ENCODE measurements at regions not wholly inside any gene's neighbourhood (a gene's known extent, or its start where the extent isn't known, plus 50 kb on each side); places are given as distances from the start of the nearest gene placed in this dataset.
"Not testable (repeated sequence)": the region's sequence is repeated elsewhere in the genome, so short reads cannot be mapped to it uniquely, and the experiment has no call there.

GRCh38 chr9:31321256-31321655 lies 1063.2 kb upstream of the ACO1 start:
- DNase-seq (ENCODE audit: low read depth in 1 of 2, low spot score in 1 of 2): no peak

DNA sequence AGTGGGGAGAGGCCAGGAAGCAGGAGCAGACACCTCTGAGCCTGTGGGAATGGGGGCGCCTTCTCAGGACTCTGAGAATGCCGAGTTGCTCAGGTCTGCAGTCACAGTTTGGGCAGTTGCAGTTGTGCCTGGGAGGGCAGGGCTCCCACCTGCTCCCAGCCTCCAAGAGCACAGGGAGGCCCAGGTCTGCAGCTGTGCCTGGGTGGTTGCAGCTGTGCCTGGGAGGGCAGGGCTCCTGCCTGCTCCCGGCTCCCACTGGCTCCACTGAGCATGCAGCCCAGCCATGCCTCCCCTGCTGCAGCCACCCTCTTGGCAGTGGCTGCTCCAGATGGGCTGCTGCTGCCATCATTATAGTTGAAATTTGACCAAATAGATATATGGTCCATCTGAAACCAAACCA lies 1062.8 kb upstream of the ACO1 start:
- DNase-seq (ENCODE audit: low read depth in 1 of 2, low spot score in 1 of 2): no peak

GRCh38 chr9:31323726-31324444 lies 1060.6 kb upstream of the ACO1 start:
- no peak for DNase-seq (ENCODE audit: low read depth in 1 of 2, low spot score in 1 of 2)

DNA sequence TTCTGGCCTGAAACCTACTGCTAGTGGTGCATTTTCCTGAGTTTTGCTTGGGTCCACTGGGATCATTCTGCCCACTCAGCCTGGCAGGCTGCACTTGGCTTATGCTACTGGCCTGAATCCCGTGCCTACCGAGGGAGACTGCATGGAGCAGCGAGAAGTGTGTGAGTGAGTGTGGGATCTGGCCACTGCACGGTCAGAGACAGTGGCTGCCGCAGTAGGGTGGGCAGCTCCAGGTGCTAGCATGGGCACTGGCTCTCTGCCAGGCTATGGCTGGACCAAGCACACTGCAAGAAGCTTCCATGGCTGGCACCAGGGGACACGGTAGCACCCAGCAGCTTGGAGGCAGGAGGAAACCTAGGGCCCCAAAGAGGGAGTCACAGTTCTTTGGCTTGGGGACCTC lies 1058.7 kb upstream of the ACO1 start:
- no peak for DNase-seq (ENCODE audit: low read depth in 1 of 2, low spot score in 1 of 2)

DNA sequence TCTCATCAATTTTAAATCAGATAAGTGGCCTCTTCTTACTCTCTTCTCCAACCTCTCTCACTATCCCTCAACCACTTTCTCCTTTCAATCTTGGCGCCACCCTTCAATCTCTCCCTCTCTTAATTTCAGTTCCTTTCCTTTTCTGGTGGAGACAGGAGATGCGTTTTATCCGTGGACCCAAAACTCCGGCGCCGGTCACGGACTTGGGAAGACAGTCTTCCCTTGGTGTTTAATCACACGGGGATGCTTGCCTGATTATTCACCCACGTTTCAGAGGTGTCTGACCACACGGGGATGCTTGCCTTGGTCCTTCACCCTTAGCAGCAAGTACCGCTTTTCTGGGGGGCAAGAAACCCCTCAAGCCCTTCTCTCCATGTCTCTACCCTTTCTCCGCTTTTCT lies 1057.6 kb upstream of the ACO1 start:
- not testable (repeated sequence) for DNase-seq (ENCODE audit: low read depth in 1 of 2, low spot score in 1 of 2)

DNA sequence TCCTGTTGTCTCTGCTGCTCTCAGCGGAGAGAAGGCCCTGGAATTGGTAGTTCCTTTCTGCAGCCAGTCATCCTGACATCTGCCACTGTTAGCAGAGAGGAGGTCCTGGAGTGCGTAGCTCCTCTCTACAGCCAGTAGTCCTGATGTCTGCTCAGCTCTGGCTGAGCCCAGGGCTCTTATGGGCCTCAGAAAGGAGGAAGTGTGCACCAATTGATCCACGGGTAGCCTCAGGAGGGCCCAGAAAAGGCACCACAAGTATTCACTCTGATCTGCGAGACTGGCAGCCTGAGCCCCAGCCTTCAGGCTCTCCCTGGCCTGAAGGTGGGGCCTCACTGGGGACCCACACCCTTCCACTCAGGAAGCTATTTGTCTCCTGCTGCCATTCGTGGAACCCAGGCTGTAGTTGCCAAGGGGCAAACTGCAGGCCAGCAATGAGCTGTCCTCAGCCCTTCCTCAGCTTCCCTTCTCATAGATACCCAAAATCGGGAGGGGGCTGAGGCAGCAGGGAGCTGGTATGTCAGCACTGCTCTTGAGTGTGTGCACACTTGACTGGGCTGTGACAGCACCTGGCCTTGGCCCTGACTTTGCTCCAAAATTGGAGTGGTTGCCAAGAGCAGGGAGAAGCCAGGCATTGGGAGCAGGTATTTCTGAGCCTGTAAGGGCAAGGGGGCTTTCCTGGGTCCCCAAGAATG lies 1049.5 kb upstream of the ACO1 start:
- DNase-seq (ENCODE audit: low read depth in 1 of 2, low spot score in 1 of 2): no peak

DNA sequence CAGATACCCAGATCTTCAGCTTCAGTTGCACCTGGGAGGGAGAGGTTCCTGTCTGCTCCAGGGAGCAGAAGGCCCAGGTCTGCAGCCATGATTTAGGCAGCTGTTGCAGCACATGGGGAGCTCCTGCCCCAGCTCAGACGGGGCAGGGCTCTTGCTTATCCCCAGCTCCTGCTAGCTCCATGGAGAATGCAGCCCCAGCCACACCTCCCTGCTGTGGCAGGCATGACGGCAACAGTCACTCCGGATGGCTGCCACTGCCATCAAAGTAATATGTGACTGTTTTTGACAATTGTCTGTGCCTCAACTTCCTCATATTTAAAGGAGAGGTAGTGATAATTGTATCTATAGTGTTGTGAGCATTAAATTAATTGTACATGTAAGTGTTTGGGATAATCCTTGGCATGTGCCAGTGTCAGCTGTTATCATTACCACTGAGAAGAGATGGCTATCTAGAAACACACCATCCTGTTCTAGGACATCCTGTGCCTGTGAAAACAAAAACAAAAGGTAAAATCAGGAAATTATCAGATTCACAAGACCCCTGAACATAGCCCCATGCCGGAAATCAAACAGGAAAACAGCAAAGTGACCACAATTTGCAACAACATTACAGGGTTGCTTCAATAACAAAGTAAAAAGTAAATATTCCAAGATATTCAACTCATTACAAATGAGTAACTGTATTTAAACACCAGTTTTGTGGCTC lies 1048.8 kb upstream of the ACO1 start:
- no peak for DNase-seq (ENCODE audit: low read depth in 1 of 2, low spot score in 1 of 2)

GRCh38 chr9:31336386-31336785 lies 1048.1 kb upstream of the ACO1 start:
- no peak for DNase-seq (ENCODE audit: low read depth in 1 of 2, low spot score in 1 of 2)

DNA sequence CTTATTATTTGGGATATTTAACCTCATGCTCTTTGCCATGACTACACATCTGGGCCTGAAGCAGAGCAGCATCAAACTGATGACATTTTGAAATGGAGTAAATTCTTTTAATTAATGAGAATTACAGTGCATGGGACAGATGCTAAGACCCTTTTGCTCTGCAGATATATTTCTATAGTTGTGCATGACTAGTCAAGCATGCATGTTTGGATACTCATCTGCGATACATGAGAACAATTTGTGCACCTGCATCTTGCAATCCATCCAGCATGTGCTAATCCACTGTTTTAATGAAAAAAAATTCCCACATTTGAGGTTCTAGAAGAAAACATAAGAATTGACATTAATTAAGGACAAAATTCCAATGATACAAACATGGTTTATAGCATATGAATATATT lies 1047.6 kb upstream of the ACO1 start:
- no peak for DNase-seq (ENCODE audit: low read depth in 1 of 2, low spot score in 1 of 2)

DNA sequence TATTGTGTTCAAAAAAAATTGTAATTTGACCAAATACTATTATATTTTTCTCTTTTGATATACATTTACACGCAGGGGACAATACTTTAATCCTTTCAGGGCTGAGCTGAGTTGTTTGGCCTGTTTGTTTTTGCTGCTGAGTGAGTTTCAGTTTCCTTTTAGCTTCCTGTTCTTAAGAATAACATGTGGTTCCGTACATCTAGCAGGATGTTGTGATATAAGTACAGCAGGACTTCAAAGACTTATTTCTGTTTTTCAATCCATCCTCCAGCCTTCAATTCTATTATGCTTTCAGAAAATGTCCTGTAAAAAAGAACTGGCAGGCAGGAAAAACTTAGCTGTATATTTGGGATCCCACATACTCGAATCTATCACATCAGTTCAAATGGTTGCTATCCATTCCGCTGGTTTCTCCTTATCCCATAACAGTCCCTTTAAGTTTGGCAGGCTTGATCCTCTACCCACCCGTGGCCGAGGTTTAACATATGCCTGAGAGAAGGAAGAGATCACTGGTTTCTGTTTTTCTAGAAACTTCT lies 1037.3 kb upstream of the ACO1 start:
- DNase-seq (ENCODE audit: low read depth in 1 of 2, low spot score in 1 of 2): no peak

- DNase-seq (ENCODE audit: low read depth in 1 of 2, low spot score in 1 of 2): no peak
These were observed 1029.1 kb upstream of the ACO1 start for GRCh38 chr9:31355159-31355882.

DNA sequence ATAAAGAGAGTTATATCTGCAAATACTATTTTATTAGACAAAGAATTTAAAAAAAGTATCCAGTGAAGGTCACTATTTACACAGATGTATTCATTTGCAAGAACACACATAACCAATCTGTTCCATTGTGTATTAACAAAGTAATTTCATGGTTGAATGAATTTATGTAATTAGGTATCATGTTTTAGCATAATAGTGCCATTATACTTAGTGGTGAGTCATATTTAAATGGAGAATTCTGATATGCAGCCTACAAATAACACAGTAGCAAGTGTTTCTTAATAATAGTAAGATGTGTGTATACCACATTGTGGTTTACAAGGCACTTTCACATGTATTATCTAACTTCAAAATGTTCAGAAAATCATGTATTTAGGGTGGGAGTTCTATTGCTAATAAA lies 1028.5 kb upstream of the ACO1 start:
- no peak for DNase-seq (ENCODE audit: low read depth in 1 of 2, low spot score in 1 of 2)

DNA sequence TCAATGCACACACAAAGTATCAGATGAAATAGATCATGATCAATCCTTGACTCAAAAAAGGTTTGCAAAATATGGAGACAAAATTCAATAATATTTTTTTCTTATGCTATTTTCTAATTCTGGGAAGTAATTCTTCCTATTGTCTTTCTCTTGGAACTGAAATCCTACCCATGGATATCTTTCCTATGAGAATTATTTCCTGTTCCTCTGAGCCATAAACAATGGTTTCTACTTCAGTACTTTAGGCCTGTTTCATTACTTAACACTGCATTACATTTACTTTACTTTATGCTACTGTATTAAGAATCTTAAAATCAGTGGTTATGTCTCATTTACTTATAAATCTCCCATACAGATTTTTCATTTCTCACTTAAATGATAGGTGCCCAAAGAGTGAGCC lies 1025.4 kb upstream of the ACO1 start:
- DNase-seq (ENCODE audit: low read depth in 1 of 2, low spot score in 1 of 2): no peak

GRCh38 chr9:31364171-31364570 lies 1020.3 kb upstream of the ACO1 start:
- DNase-seq (ENCODE audit: low read depth in 1 of 2, low spot score in 1 of 2): no peak

- DNase-seq (ENCODE audit: low read depth in 1 of 2, low spot score in 1 of 2): no peak
These were observed 1011.5 kb upstream of the ACO1 start for GRCh38 chr9:31372799-31373587.

DNA sequence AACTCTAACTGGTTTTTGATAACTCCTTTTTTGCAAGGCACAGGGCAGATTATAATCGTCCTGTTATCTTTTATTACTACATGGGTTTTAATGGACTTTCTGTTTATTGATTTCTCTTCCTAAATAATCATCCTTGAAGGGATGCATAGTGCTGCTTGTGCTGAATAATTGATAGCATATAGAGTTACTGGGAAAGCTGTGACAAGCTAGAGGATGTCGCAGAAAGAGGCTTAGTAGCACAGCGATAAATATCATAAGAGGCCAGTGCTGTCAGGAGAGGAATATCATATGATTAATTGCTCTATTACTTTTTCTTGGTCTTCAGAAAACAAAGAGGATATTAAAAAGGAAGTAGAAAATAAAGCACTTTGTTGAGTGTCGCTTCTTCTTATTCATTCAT lies 1007.1 kb upstream of the ACO1 start:
- DNase-seq (ENCODE audit: low read depth in 1 of 2, low spot score in 1 of 2): no peak

DNA sequence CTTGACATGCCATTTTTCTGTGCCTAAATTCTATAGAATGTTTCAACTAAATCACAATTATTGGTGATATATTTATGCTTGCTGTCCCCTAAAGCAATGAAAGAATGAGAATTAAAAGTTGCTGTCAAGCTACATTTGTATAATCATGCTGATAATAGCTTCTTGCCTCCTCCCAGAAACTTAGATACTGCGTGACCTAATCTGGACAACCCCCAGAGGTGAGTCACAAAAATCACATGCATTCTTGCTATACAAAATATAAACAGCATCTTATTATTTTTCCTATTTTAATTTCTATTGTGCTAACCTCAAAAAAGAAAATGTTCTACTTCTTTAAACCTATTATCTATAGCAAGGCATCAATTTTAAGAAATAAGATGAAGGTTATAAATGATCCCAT lies 995.8 kb upstream of the ACO1 start:
- no peak for DNase-seq (ENCODE audit: low read depth in 1 of 2, low spot score in 1 of 2)

DNA sequence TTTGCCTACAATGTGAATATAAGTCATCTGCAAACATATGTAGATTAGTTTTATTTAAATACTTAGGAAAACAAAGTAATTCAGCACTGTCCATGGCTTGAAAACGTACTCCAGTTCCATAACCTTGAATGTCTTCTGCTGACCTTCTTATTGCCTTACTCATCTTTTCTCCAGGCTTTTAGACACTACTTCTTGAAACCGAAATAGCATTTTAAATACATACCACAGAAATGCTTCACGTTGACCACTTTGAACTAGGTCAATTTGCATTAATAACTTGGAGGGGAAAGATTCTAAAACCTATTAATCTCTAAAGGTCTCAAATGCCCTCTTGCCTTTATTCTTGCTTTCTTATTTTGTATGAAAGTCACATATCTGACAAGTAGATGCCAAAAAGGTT lies 995.4 kb upstream of the ACO1 start:
- no peak for DNase-seq (ENCODE audit: low read depth in 1 of 2, low spot score in 1 of 2)

- no peak for DNase-seq (ENCODE audit: low read depth in 1 of 2, low spot score in 1 of 2)
These were observed 993.9 kb upstream of the ACO1 start for GRCh38 chr9:31390403-31391025.

- no peak for DNase-seq (ENCODE audit: low read depth in 1 of 2, low spot score in 1 of 2)
These were observed 991.2 kb upstream of the ACO1 start for GRCh38 chr9:31393240-31393639.

Data from stimulated activated CD4-positive, alpha-beta T cell treated with anti-CD3 and anti-CD28 coated beads, Interleukin-15, amount 100 ng/mL, for 1 hour (primary cell).